Pancreas (tissue), 10 donors: ENCODE measurements at regions not wholly inside any gene's neighbourhood (a gene's known extent, or its start where the extent isn't known, plus 50 kb on each side); places are given as distances from the start of the nearest gene placed in this dataset.

Source experiments
- ATAC-seq, 4 donors: fragments of 200-7000 bp; cut with Tn5 transposase; one replicate each; pipeline versions ENCODE4 v1.8.0 to v1.9.1; 2020; ENCODE audit warnings: mild to moderate bottlenecking in 4 of 4, moderate library complexity in 4 of 4
- DNase-seq, 6 donors: peaks; one replicate each; pipeline ENCODE4 v3.0.0-alpha.2; 2020
- FAIRE-seq: peaks from 2 replicates; lab custom pipeline; 2012; peaks lifted over from hg19 to GRCh38; lab: Jason Lieb, UNC
- H3K27ac ChIP-seq, 4 donors: fragments of 200-600 bp; sonication (generic); 1 replicate in 3 of 4; 2 replicates in 1 of 4; pipeline versions ENCODE4 v1.5.0 to v1.8.0; 2020
- H3K27me3 ChIP-seq, 4 donors: fragments of 200-600 bp; one replicate each; pipeline ENCODE4 v1.8.0; 2021
- H3K36me3 ChIP-seq, 3 donors: fragments of 200-600 bp; sonication (generic) in 1 of 3; one replicate each; pipeline versions ENCODE4 v1.5.0 to v1.8.0; 2020 to 2021
- H3K4me1 ChIP-seq, 3 donors: fragments of 200-600 bp; one replicate each; pipeline ENCODE4 v1.8.0; 2021
- H3K4me3 ChIP-seq, 4 donors: fragments of 200-600 bp; sonication (generic) in 2 of 4; one replicate each; pipeline versions ENCODE4 v1.5.0 to v1.8.0; 2020 to 2021
- H3K9me3 ChIP-seq, 4 donors: fragments of 200-600 bp; one replicate each; pipeline ENCODE4 v1.8.0; 2021
- WGBS, 2 donors: extraction: QIAGEN DNeasy Blood & Tissue Kit; methylation state at CpG; one replicate each; pipeline ENCODE4 v1.1.7; 2013; 5-methylcytosine and 5-hydroxymethylcytosine counted together
- intact Hi-C, 3 donors: fragments of 100-400 bp; cut with DNase I; formaldehyde crosslinking; loops; one replicate each; pipeline versions ENCODE4 v1.11.1 to v1.14.2; 2022
- TF ChIP-seq, protein P1 (sequence below), 4 donors: fragments of 200-600 bp; sonication (generic) in 3 of 4; IDR thresholded peaks; one replicate each; pipeline versions ENCODE4 v1.5.0 to v1.8.0; 2021; ENCODE audit warnings: antibody characterized with exemption in 4 of 4
- donor health status: healthy with polysubstance abuse.
- donor health status: DM: no; HTN: no; CAD: no; lungs with moderate emphysema.
- donor health status: DM: no; HTN: no; CAD: no.
- donor health status: control.
- donor health status: control.
- donor health status: Bipolar disorder and iron deficiency.
- donor health status: DM: yes; HTN: yes; CAD: no.
- donor health status: DM: no; HTN: no; CAD: no.
- donor health status: DM: no; HTN: no; CAD: no.
- donor health status: DM: yes; HTN: yes; CAD: no.

DNA sequence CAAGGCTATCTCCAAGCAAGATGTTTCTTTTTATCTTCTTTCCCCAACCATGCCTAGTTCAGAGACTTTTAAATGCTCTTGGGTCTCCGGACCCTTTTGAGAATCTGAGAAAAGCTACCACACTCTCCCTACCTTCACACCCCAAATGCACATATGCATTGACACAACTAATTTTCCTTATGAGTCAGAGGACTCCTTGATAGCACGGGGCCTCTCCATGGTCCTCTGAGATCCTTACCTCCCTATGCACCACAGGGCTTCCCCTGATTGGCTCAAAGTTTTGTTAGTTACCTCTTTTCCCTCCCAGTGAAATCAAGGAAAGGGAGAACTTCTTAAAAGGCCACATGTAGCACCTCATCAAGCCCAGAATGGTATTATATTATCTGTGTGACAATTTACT lies 86.8 kb upstream of the ATP6AP2 start:
- 70 to 72% methylated on average over 2 of the region's 2 CpGs for WGBS, 2 donors
- TF ChIP-seq, protein P1, sequence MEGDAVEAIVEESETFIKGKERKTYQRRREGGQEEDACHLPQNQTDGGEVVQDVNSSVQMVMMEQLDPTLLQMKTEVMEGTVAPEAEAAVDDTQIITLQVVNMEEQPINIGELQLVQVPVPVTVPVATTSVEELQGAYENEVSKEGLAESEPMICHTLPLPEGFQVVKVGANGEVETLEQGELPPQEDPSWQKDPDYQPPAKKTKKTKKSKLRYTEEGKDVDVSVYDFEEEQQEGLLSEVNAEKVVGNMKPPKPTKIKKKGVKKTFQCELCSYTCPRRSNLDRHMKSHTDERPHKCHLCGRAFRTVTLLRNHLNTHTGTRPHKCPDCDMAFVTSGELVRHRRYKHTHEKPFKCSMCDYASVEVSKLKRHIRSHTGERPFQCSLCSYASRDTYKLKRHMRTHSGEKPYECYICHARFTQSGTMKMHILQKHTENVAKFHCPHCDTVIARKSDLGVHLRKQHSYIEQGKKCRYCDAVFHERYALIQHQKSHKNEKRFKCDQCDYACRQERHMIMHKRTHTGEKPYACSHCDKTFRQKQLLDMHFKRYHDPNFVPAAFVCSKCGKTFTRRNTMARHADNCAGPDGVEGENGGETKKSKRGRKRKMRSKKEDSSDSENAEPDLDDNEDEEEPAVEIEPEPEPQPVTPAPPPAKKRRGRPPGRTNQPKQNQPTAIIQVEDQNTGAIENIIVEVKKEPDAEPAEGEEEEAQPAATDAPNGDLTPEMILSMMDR (IDR thresholded peaks at IDR 0.05): no peak
- Histone ChIP-seq H3K4me3 (no peak overlapping the region), H3K9me3 (no peaks in the 10 kb centered on the region), H3K27me3 (peaks cover 0 to 10% (median 0%) of the 10 kb centered on the region in 4 donors), H3K27ac (no peak overlapping the region), H3K36me3 (no peaks in the 10 kb centered on the region), H3K4me1 (no peaks in the 10 kb centered on the region)
- FAIRE-seq (no peak), DNase-seq (no peak), ATAC-seq (no peak)
- intact Hi-C loops: no loop called here

DNA sequence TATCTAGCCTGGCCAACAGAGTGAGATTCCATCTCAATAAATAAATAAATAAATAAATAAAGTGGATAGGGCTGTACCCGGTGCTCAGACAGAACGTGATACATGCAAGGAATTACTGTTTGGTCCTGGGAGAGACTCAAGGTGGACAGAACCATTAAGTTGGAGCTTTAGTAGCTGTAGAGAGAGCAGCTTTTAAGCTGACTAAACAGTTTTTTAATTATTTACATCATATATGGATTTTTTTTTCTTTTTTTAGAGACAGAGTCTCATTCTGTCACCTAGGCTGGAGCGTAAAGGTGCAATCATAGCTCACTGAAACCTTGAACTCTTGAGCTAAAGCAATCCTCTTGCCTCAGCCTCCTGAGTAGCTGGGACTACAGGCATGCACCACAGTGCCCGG lies 92.5 kb upstream of the ATP6AP2 start:
- ATAC-seq (no peak), DNase-seq (no peak)

DNA sequence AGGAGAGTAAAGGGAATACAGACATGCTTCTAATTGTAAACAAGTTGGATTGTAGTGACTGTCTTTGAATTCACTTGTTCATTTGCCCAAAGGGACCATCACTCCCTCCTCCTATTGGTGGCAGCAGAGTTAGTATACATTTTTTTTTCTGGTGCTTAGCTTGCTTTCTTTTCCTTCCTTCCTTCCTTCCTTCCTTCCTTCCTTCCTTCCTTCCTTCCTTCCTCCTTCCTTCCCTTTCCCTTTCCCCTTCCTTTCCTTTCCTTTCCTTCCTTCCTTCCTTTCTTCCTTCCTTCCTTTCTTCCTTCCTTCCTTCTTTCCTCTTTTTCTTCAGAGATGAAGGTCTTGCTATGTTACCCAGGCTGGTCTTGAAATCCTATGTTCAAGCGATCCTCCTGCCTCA lies 94.8 kb upstream of the ATP6AP2 start:
- TF ChIP-seq, protein P1 (IDR thresholded peaks at IDR 0.05): no peak
- no peaks in the 10 kb centered on the region for H3K4me1 ChIP-seq
- intact Hi-C loops: no loop called here
- FAIRE-seq (no peak), DNase-seq (no peak), ATAC-seq (no peak)
- no peaks in the 10 kb centered on the region for H3K36me3 ChIP-seq
- H3K27ac ChIP-seq: no peak overlapping the region
- H3K4me3 ChIP-seq: no peak overlapping the region
- 91 to 100% methylated on average over 1 of the region's 1 CpG for WGBS, 2 donors
- H3K9me3 ChIP-seq: no peaks in the 10 kb centered on the region
- H3K27me3 ChIP-seq: peaks cover 0 to 12% (median 2%) of the 10 kb centered on the region in 4 donors

More for the DNA sequence above, 92.5 kb upstream of the ATP6AP2 start:
- H3K4me3 ChIP-seq: no peak overlapping the region
- TF ChIP-seq, protein P1 (IDR thresholded peaks at IDR 0.05): no peak
- no peaks in the 10 kb centered on the region for H3K9me3 ChIP-seq
- 89 to 92% methylated on average over 4 of the region's 4 CpGs for whole genome bisulfite sequencing, 2 donors
- H3K27me3 ChIP-seq: peaks cover 0 to 12% (median 2%) of the 10 kb centered on the region in 4 donors
- H3K27ac ChIP-seq: no peak overlapping the region
- FAIRE-seq: no peak
- intact Hi-C loops: no loop called here
- H3K4me1 ChIP-seq: no peaks in the 10 kb centered on the region
- no peaks in the 10 kb centered on the region for H3K36me3 ChIP-seq

DNA sequence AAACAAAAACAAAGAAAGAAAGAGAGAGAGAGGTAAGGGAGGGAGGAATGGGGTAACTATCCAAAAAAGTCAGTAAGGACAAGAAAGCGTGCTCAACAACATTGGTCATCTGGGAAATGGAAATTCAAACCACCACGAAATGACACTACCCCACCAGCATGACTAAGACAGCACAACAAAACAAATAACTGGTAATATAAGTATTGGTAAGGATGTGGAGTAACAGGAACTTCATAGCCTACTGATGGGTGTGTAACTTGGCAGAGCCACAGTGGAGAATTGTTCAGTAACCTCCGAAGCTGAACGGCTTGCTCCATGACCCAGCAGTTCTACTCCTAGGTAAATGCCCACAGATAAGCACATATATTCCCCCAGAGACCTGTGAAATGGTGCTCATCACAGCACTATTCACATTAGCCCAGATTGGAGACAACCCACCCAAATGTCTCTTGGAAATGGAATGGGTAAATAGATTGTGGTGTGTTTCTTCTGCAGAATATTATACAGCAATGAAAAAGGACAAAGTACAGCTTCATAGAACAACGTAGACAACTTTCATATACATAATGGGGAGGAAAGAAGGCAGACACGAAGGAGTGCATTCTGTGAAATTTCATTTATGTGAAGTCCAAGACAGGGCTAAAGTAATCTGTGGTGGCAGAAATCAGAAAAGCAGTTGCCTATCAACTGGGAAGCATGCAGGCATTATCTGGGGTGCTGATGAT lies 95.5 kb upstream of the ATP6AP2 start:
- Histone ChIP-seq H3K27me3 (peaks cover 0 to 12% (median 2%) of the 10 kb centered on the region in 4 donors), H3K4me1 (no peaks in the 10 kb centered on the region), H3K4me3 (no peak overlapping the region), H3K27ac (peak overlapping the region in 1 of 4 donors; percentile 22), H3K36me3 (no peaks in the 10 kb centered on the region), H3K9me3 (no peaks in the 10 kb centered on the region)
- FAIRE-seq: no peak
- ATAC-seq: no peak
- DNase-seq: no peak
- 71% methylated on average over 6 of the region's 6 CpGs for WGBS, 2 donors
- TF ChIP-seq, protein P1 (IDR thresholded peaks at IDR 0.05): no peak
- intact Hi-C loops: no loop called here
